MM.1S (cell line): ENCODE measurements at regions not wholly inside any gene's neighbourhood (a gene's known extent, or its start where the extent isn't known, plus 50 kb on each side); places are given as distances from the start of the nearest gene placed in this dataset.

Experiments
- DNase-seq: peaks from one replicate; pipeline ENCODE4 v3.0.0-alpha.2; 2015
- H2AFZ ChIP-seq: fragments of 300-600 bp; sonication (generic); 2 replicates; pipeline ENCODE4 v1.6.0; 2016; ENCODE audit warnings: antibody characterized with exemption, low read length
- H3F3A ChIP-seq: fragments of 300-600 bp; sonication (generic); 2 replicates; pipeline ENCODE4 v1.6.1; 2016; ENCODE audit warnings: mild to moderate bottlenecking, antibody characterized with exemption, low read length, moderate library complexity, mixed read lengths; ENCODE audit not compliant: insufficient read depth
- H3K27ac ChIP-seq: fragments of 300-600 bp; sonication (generic); 2 replicates; pipeline ENCODE4 v1.5.1; 2016; ENCODE audit warnings: mild to moderate bottlenecking, low read length
- H3K27me3 ChIP-seq: fragments of 300-600 bp; sonication (generic); replicated peaks from 2 replicates; pipeline ENCODE4 v1.6.0; 2016; ENCODE audit warnings: low read length; ENCODE audit not compliant: insufficient read depth
- H3K36me3 ChIP-seq: fragments of 300-600 bp; sonication (generic); replicated peaks from 2 replicates; pipeline ENCODE4 v1.6.1; 2016; ENCODE audit warnings: mild to moderate bottlenecking, low read length, mixed read lengths; ENCODE audit not compliant: insufficient read depth
- H3K4me1 ChIP-seq: fragments of 300-600 bp; sonication (generic); 2 replicates; pipeline ENCODE4 v1.6.1; 2016; ENCODE audit warnings: low read length, mixed read lengths
- H3K4me2 ChIP-seq: fragments of 300-600 bp; sonication (generic); 2 replicates; pipeline ENCODE4 v1.6.0; 2016; ENCODE audit warnings: low read depth, low read length
- H3K4me3 ChIP-seq: fragments of 300-600 bp; sonication (generic); 2 replicates; pipeline ENCODE4 v1.5.1; 2016; ENCODE audit warnings: low read length, mixed read lengths
- H3K79me2 ChIP-seq: fragments of 300-600 bp; sonication (generic); 2 replicates; pipeline ENCODE4 v1.6.1; 2016; ENCODE audit warnings: mixed run types, low read length, mixed read lengths
- H3K9ac ChIP-seq: fragments of 300-600 bp; sonication (generic); 2 replicates; pipeline ENCODE4 v1.6.1; 2016; ENCODE audit warnings: low read length, mixed read lengths
- H3K9me2 ChIP-seq: fragments of 300-600 bp; sonication (generic); replicated peaks from 2 replicates; pipeline ENCODE4 v1.6.1; 2016; ENCODE audit warnings: mild to moderate bottlenecking, low read length, mixed read lengths; ENCODE audit not compliant: insufficient read depth
- H3K9me3 ChIP-seq: fragments of 300-600 bp; sonication (generic); replicated peaks from 2 replicates; pipeline ENCODE4 v1.6.1; 2016; ENCODE audit warnings: mild to moderate bottlenecking, low read length, mixed read lengths; ENCODE audit not compliant: insufficient read depth
- H4K20me1 ChIP-seq: fragments of 300-600 bp; sonication (generic); 2 replicates; pipeline ENCODE4 v1.6.1; 2016; ENCODE audit warnings: mild to moderate bottlenecking, low read length, moderate library complexity, mixed read lengths; ENCODE audit not compliant: insufficient read depth
- CTCF ChIP-seq: fragments of 300-600 bp; sonication (generic); IDR thresholded peaks from 2 replicates; pipeline ENCODE4 v1.5.1; 2016; ENCODE audit warnings: antibody characterized with exemption, low read length, mixed read lengths
- EZH2 ChIP-seq: fragments of 300-600 bp; sonication (generic); optimal IDR thresholded peaks from 2 replicates; pipeline ENCODE3; 2017; ENCODE audit warnings: low read depth, mild to moderate bottlenecking, antibody characterized with exemption, low read length, mixed read lengths
- EZH2phosphoT487 ChIP-seq: fragments of 300-600 bp; sonication (generic); IDR thresholded peaks from 2 replicates; pipeline ENCODE4 v1.6.1; 2018; ENCODE audit warnings: antibody characterized with exemption, low read length

- Histone ChIP-seq H3K79me2 (no peaks in the 10 kb centered on the region), H3K4me1 (peaks cover 24% of the 10 kb centered on the region), H3K9me2 (no peaks in the 10 kb centered on the region), H2AFZ (no peak overlapping the region), H3K4me3 (no peak overlapping the region), H3K9ac (no peak overlapping the region), H3K36me3 (no peaks in the 10 kb centered on the region), H4K20me1 (no peaks in the 10 kb centered on the region), H3K27ac (no peak overlapping the region), H3K27me3 (no peaks in the 10 kb centered on the region), H3K9me3 (no peaks in the 10 kb centered on the region), H3F3A (0 out of 2 replicates have a peak, but pooled peaks cover 3% of the 10 kb centered on the region), H3K4me2 (no peak overlapping the region)
- TF ChIP-seq EZH2 (no peak), CTCF (no peak), EZH2phosphoT487 (no peak)
- DNase-seq: no peak
These were observed 101.2 kb downstream of the PCSK1 start for GRCh38 chr5:96331681-96332361.

- Histone ChIP-seq H3K4me3 (no peak overlapping the region), H3K4me1 (peaks cover 26% of the 10 kb centered on the region), H4K20me1 (no peaks in the 10 kb centered on the region), H3K9me3 (no peaks in the 10 kb centered on the region), H3K36me3 (no peaks in the 10 kb centered on the region), H3K27me3 (no peaks in the 10 kb centered on the region), H2AFZ (no peak overlapping the region), H3K27ac (no peak overlapping the region), H3K9me2 (no peaks in the 10 kb centered on the region), H3K9ac (no peak overlapping the region), H3K4me2 (no peak overlapping the region), H3F3A (no peaks in the 10 kb centered on the region), H3K79me2 (no peaks in the 10 kb centered on the region)
- no peak for TF ChIP-seq EZH2
- no peak for TF ChIP-seq EZH2phosphoT487
- no peak for TF ChIP-seq CTCF
- no peak for DNase-seq
These were observed 101.8 kb downstream of the PCSK1 start for GRCh38 chr5:96331210-96331609.

- no peak for DNase-seq
- no peaks in the 10 kb centered on the region for H3K79me2 ChIP-seq
- H3F3A ChIP-seq: no peaks in the 10 kb centered on the region
- no peaks in the 10 kb centered on the region for H3K36me3 ChIP-seq
- peaks cover 24% of the 10 kb centered on the region for H3K4me1 ChIP-seq
- no peak overlapping the region for H3K4me3 ChIP-seq
- no peaks in the 10 kb centered on the region for H3K27me3 ChIP-seq
- TF ChIP-seq EZH2phosphoT487 (no peak), EZH2 (no peak), CTCF (no peak)
- H4K20me1 ChIP-seq: no peaks in the 10 kb centered on the region
- no peak overlapping the region for H3K27ac ChIP-seq
- no peaks in the 10 kb centered on the region for H3K9me2 ChIP-seq
- no peak overlapping the region for H3K9ac ChIP-seq
- H2AFZ ChIP-seq: no peak overlapping the region
- H3K9me3 ChIP-seq: no peaks in the 10 kb centered on the region
- no peak overlapping the region for H3K4me2 ChIP-seq
These were observed 102.4 kb downstream of the PCSK1 start for GRCh38 chr5:96330530-96331140.
